ENCODE measurements at regions not wholly inside any gene's neighbourhood (a gene's known extent, or its start where the extent isn't known, plus 50 kb on each side); places are given as distances from the start of the nearest gene placed in this dataset.

DNA sequence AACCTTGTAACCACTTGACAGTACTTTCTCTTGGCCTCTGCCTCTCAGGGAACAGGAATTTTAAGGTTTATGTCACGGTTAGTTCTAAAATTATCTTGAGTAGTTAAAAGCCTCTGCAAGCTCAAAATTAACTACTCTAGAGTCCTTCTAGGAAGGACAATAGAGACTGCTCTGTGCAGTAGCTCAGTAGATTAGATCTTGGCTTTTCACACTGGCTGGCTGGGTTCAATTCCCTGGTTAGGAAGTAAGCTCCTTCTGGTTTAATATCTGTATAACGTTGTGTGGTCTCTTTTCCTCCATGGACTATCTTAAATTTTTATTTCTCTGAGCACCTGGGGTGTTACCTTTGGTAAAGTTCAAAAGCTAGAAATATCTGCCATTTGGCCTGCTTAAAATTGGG lies 109.2 kb downstream of the AASDHPPT start:
- no peak overlapping the region for H3K27ac ChIP-seq
- TF ChIP-seq CTCF (conservative IDR thresholded peaks at IDR 0.05) (no peak), ZFX (IDR thresholded peaks at IDR 0.05) (no peak)

- no peak for TF ChIP-seq ZFX (IDR thresholded peaks at IDR 0.05)
- no peak for TF ChIP-seq CTCF (conservative IDR thresholded peaks at IDR 0.05)
- no peak overlapping the region for H3K27ac ChIP-seq
Observed at GRCh38 chr11:106187860-106188456, 110.5 kb downstream of the AASDHPPT start.

- no peak overlapping the region for H3K27ac ChIP-seq
- TF ChIP-seq ZFX (IDR thresholded peaks at IDR 0.05): no peak
- TF ChIP-seq CTCF (conservative IDR thresholded peaks at IDR 0.05): no peak
Observed at GRCh38 chr11:106193956-106194355, 116.5 kb downstream of the AASDHPPT start.

- TF ChIP-seq CTCF (conservative IDR thresholded peaks at IDR 0.05) (no peak), ZFX (IDR thresholded peaks at IDR 0.05) (no peak)
- H3K27ac ChIP-seq: no peak overlapping the region
Observed at GRCh38 chr11:106197438-106197837, 120.0 kb downstream of the AASDHPPT start.

DNA sequence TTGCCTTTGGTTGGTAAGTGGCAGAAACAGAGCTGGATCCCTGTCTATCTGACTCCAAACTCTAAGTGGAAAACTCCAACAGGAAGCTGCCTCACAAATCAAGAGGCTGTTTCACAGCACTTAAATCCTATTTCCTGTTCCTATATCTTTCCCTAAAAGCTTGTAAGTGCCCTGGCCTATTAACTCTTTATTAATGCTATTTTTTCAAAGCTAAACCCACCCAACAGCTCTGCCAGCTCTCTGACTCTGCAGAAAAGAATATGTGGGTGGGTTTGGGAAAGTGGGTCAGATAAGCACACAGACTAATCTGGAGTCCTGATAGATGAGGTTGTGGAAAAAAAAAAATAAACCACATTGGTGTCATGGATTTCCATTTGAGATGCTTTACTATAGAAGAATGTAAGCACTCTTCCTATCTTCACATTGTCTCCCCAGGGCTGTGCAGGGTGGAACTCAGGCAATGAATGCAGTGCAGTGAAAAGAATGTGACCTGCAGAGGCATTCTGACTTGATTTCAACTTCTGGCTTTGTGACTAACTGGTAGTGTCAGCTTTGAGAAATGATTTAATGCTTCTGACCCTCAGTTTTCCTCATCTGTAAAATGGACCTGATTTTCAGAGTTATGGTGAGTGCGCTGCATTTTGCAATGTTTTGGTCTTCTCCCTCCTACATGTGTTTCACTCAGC lies 125.6 kb downstream of the AASDHPPT start:
- no peak for TF ChIP-seq CTCF (conservative IDR thresholded peaks at IDR 0.05)
- TF ChIP-seq ZFX (IDR thresholded peaks at IDR 0.05): no peak
- no peak overlapping the region for H3K27ac ChIP-seq

GRCh38 chr11:106208760-106209159 lies 131.3 kb downstream of the AASDHPPT start:
- H3K27ac ChIP-seq: no peak overlapping the region
- TF ChIP-seq CTCF (conservative IDR thresholded peaks at IDR 0.05) (no peak), ZFX (IDR thresholded peaks at IDR 0.05) (no peak)

- no peak overlapping the region for H3K27ac ChIP-seq
- TF ChIP-seq ZFX (IDR thresholded peaks at IDR 0.05): no peak
- TF ChIP-seq CTCF (conservative IDR thresholded peaks at IDR 0.05): no peak
Observed at GRCh38 chr11:106212081-106212480, 134.6 kb downstream of the AASDHPPT start.
